ENCODE measurements at regions not wholly inside any gene's neighbourhood (a gene's known extent, or its start where the extent isn't known, plus 50 kb on each side); places are given as distances from the start of the nearest gene placed in this dataset.

DNA sequence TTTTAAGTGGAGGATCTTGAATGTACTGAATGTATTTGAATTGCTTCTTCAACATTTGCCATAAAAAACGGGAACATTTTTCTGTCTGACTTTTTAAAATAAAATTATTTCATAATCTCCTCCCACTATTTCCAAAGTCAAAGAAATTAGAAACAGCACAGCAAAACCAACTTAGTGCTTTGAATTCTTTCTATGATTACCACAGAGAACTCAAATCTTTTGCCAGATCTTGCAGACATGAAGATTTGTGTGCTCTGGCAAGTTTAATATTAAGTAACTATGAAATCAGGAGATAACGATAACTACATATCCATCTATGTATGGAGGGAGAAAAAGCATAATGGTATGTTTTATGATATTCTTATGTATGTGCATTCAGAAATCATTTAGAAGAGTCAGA is 982.2 kb downstream of the PCDH7 start:
- TF ChIP-seq POLR2A (IDR thresholded peaks at IDR 0.05), result no peak
- TF ChIP-seq, protein P1, sequence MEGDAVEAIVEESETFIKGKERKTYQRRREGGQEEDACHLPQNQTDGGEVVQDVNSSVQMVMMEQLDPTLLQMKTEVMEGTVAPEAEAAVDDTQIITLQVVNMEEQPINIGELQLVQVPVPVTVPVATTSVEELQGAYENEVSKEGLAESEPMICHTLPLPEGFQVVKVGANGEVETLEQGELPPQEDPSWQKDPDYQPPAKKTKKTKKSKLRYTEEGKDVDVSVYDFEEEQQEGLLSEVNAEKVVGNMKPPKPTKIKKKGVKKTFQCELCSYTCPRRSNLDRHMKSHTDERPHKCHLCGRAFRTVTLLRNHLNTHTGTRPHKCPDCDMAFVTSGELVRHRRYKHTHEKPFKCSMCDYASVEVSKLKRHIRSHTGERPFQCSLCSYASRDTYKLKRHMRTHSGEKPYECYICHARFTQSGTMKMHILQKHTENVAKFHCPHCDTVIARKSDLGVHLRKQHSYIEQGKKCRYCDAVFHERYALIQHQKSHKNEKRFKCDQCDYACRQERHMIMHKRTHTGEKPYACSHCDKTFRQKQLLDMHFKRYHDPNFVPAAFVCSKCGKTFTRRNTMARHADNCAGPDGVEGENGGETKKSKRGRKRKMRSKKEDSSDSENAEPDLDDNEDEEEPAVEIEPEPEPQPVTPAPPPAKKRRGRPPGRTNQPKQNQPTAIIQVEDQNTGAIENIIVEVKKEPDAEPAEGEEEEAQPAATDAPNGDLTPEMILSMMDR (IDR thresholded peaks at IDR 0.05), result no peak
